SK-N-MC (cell line): ENCODE measurements at regions not wholly inside any gene's neighbourhood (a gene's known extent, or its start where the extent isn't known, plus 50 kb on each side); places are given as distances from the start of the nearest gene placed in this dataset.
A peak's percentile ranks its signal among the peaks of the same experiment; 100 is the strongest.

ENCODE experiments used
- DNase-seq: peaks from one replicate; pipeline ENCODE4 v3.0.0-alpha.2; 2011; ENCODE audit warnings: low read depth, low spot score
- H3K27ac ChIP-seq: fragments of 200-600 bp; sonication (generic); 2 replicates; pipeline ENCODE4 v1.5.1; 2016; ENCODE audit warnings: mixed run types
- H3K36me3 ChIP-seq: fragments of 200-600 bp; sonication (generic); 2 replicates; pipeline ENCODE4 v1.6.1; 2017; ENCODE audit warnings: antibody characterized with exemption, low read length, mixed read lengths; ENCODE audit not compliant: insufficient read depth
- H3K4me3 ChIP-seq: fragments of 200-600 bp; sonication (generic); 2 replicates; pipeline ENCODE4 v1.5.1; 2016
- H3K9ac ChIP-seq: fragments of 200-600 bp; sonication (generic); 2 replicates; pipeline ENCODE4 v1.8.0; 2017; ENCODE audit warnings: mixed run types, mixed read lengths; ENCODE audit not compliant: insufficient read length
- H3K9me3 ChIP-seq: fragments of 200-600 bp; sonication (generic); 2 replicates; pipeline ENCODE4 v1.6.1; 2017; ENCODE audit warnings: low read depth, mild to moderate bottlenecking, antibody characterized with exemption, low read length, moderate library complexity, mixed read lengths
- EZH2 ChIP-seq: fragments of 200-600 bp; sonication (generic); IDR thresholded peaks from one replicate; pipeline ENCODE4 v1.6.1; 2017; ENCODE audit warnings: antibody characterized with exemption
- FOXP2 ChIP-seq: optimal IDR thresholded peaks from 2 replicates; pipeline ENCODE3; 2011; ENCODE audit warnings: mild to moderate bottlenecking, moderate library complexity; ENCODE audit not compliant: insufficient read depth; ENCODE audit errors: extremely low read length, control extremely low read depth
- POLR2AphosphoS5 ChIP-seq: IDR thresholded peaks from 2 replicates; pipeline ENCODE4 v1.6.1; 2012; ENCODE audit warnings: mild to moderate bottlenecking, low read depth, low read length, borderline replicate concordance

- no peaks in the 10 kb centered on the region for H3K36me3 ChIP-seq
- no peak overlapping the region; the same call in 1 of the 2 replicates for H3K27ac ChIP-seq
- no peak overlapping the region for H3K9ac ChIP-seq
- no peaks in the 10 kb centered on the region for H3K9me3 ChIP-seq
- TF ChIP-seq EZH2 (no peak), FOXP2 (no peak), POLR2AphosphoS5 (no peak)
- no peak for DNase-seq
- H3K4me3 ChIP-seq: no peak overlapping the region
These were observed 291.4 kb downstream of the SEC14L1 start for GRCh38 chr17:77432034-77432661.

- DNase-seq: no peak
- Histone ChIP-seq H3K4me3 (no peak overlapping the region), H3K27ac (no peak overlapping the region; the same call in 1 of the 2 replicates), H3K9ac (no peak overlapping the region), H3K36me3 (no peaks in the 10 kb centered on the region), H3K9me3 (no peaks in the 10 kb centered on the region)
- TF ChIP-seq POLR2AphosphoS5 (no peak), EZH2 (no peak), FOXP2 (no peak)
These were observed 292.0 kb downstream of the SEC14L1 start for GRCh38 chr17:77432742-77433141.

GRCh38 chr17:77433385-77434135, 292.8 kb downstream of the SEC14L1 start:
- no peak for DNase-seq
- TF ChIP-seq FOXP2 (no peak), POLR2AphosphoS5 (no peak), EZH2 (no peak)
- peak overlapping the region; percentile 51 for H3K9ac ChIP-seq
- H3K36me3 ChIP-seq: no peaks in the 10 kb centered on the region
- H3K4me3 ChIP-seq: peak overlapping the region; percentile 55
- peak overlapping the region; percentile 68 for H3K27ac ChIP-seq
- H3K9me3 ChIP-seq: no peaks in the 10 kb centered on the region

GRCh38 chr17:77434136-77435114, 293.7 kb downstream of the SEC14L1 start:
- TF ChIP-seq EZH2: no peak
- TF ChIP-seq POLR2AphosphoS5: no peak
- no peak for TF ChIP-seq FOXP2
- peak overlapping the region; percentile 51 for H3K9ac ChIP-seq
- H3K27ac ChIP-seq: peak overlapping the region; percentile 68
- no peak for DNase-seq
- H3K9me3 ChIP-seq: no peaks in the 10 kb centered on the region
- H3K4me3 ChIP-seq: peak overlapping the region; percentile 55
- no peaks in the 10 kb centered on the region for H3K36me3 ChIP-seq

GRCh38 chr17:77435272-77436057, 294.7 kb downstream of the SEC14L1 start:
- Histone ChIP-seq H3K27ac (peak overlapping the region; percentile 90), H3K36me3 (no peaks in the 10 kb centered on the region), H3K4me3 (peak overlapping the region; percentile 68), H3K9ac (no peak overlapping the region), H3K9me3 (no peaks in the 10 kb centered on the region)
- TF ChIP-seq POLR2AphosphoS5 (no peak), EZH2 (no peak), FOXP2 (no peak)
- no peak for DNase-seq

GRCh38 chr17:77436058-77436442, 295.3 kb downstream of the SEC14L1 start:
- Histone ChIP-seq H3K4me3 (peak overlapping the region; percentile 68), H3K9ac (no peak overlapping the region)

GRCh38 chr17:77436481-77436880, 295.7 kb downstream of the SEC14L1 start:
- no peak overlapping the region for H3K9ac ChIP-seq
- peak overlapping the region; percentile 68 for H3K4me3 ChIP-seq
- TF ChIP-seq POLR2AphosphoS5 (no peak), EZH2 (no peak), FOXP2 (no peak)
- peak overlapping the region; percentile 90 for H3K27ac ChIP-seq
- no peaks in the 10 kb centered on the region for H3K9me3 ChIP-seq
- H3K36me3 ChIP-seq: no peaks in the 10 kb centered on the region
- no peak for DNase-seq

More at GRCh38 chr17:77436058-77436442, 295.3 kb downstream of the SEC14L1 start:
- TF ChIP-seq EZH2 (no peak), POLR2AphosphoS5 (0 out of 2 replicates have a peak, but pooled peaks have one; percentile 39), FOXP2 (peak; percentile 75)
- DNase-seq: no peak
- Histone ChIP-seq H3K36me3 (no peaks in the 10 kb centered on the region), H3K27ac (peak overlapping the region; percentile 90), H3K9me3 (no peaks in the 10 kb centered on the region)
